Endothelial cell of umbilical vein (primary cell): ENCODE measurements at regions not wholly inside any gene's neighbourhood (a gene's known extent, or its start where the extent isn't known, plus 50 kb on each side); places are given as distances from the start of the nearest gene placed in this dataset.

Experiments used
- BruUV-seq: library from RNA; stranded (reverse); fragments of 400-500 nt; replicated peaks from 2 replicates; lab custom pipeline; 2021; lab: Mats Ljungman, UMichigan
- CTCF ChIA-PET: fragments of 300-600, 350-600 bp; sonication (Branson Sonifier 250); formaldehyde crosslinking; loops from one replicate; lab custom pipeline; 2021; ENCODE audit warnings: antibody characterized with exemption, inconsistent platforms; lab: Charles Lee
- POLR2A ChIA-PET: fragments of 300-600, 350-600 bp; sonication (Branson Sonifier 250); formaldehyde crosslinking; loops from one replicate; lab custom pipeline; 2021; ENCODE audit warnings: antibody characterized with exemption, inconsistent platforms; lab: Charles Lee
- DNase-seq: peaks from one replicate; pipeline ENCODE4 v3.0.0-alpha.2; 2011; ENCODE audit warnings: low read depth, low spot score
- FAIRE-seq: peaks from 2 replicates; lab custom pipeline; 2011; peaks lifted over from hg19 to GRCh38; lab: Jason Lieb, UNC
- H2AFZ ChIP-seq: 2 replicates; pipeline ENCODE4 v1.6.0; 2012; ENCODE audit warnings: low read depth, low read length, control low read depth, inconsistent platforms
- H3K27ac ChIP-seq: 2 replicates; pipeline ENCODE4 v1.5.1; 2011; ENCODE audit warnings: low read depth, mild to moderate bottlenecking, control low read depth, low read length, moderate library complexity; ENCODE audit not compliant: insufficient read depth
- H3K27me3 ChIP-seq, 2 experiments: 2 replicates each; pipeline versions ENCODE4 v1.6.0 to v1.6.1; 2011; ENCODE audit warnings: low read length in 2 of 2, mixed read lengths in 1 of 2; ENCODE audit not compliant: control insufficient read depth in 2 of 2, insufficient read depth in 2 of 2
- H3K36me3 ChIP-seq, 2 experiments: 2 replicates in 1 of 2; 3 replicates in 1 of 2; pipeline ENCODE4 v1.5.1; 2011; ENCODE audit warnings: low read length in 2 of 2, mild to moderate bottlenecking in 1 of 2, moderate library complexity in 1 of 2; ENCODE audit not compliant: control insufficient read depth in 2 of 2, insufficient read depth in 2 of 2; ENCODE audit errors: extremely low read depth in 1 of 2
- H3K4me1 ChIP-seq: 3 replicates; pipeline ENCODE4 v1.5.1; 2011; ENCODE audit warnings: mild to moderate bottlenecking, low read length; ENCODE audit not compliant: control insufficient read depth, insufficient read depth; ENCODE audit errors: extremely low read depth
- H3K4me2 ChIP-seq: 2 replicates; pipeline ENCODE4 v1.6.1; 2011; ENCODE audit warnings: low read length, control low read depth, mixed read lengths; ENCODE audit not compliant: insufficient read depth
- H3K4me3 ChIP-seq, 3 experiments: fragments of 200-600 bp in 1 of 3; sonication (generic), shearing (Covaris generic) in 1 of 3; replicated peaks in 1 of 3; 2 replicates each; pipeline ENCODE4 v1.5.1; 2011 to 2016; ENCODE audit warnings: control low read depth in 3 of 3, low read length in 3 of 3, mild to moderate bottlenecking in 2 of 3, inconsistent platforms in 1 of 3, low read depth in 1 of 3, moderate library complexity in 1 of 3; ENCODE audit not compliant: insufficient read depth in 1 of 3
- H3K79me2 ChIP-seq: 2 replicates; pipeline ENCODE4 v1.6.0; 2012; ENCODE audit warnings: low read length, inconsistent platforms; ENCODE audit not compliant: control insufficient read depth, insufficient read depth
- H3K9ac ChIP-seq: replicated peaks from 2 replicates; pipeline ENCODE3; 2011; ENCODE audit warnings: low read length, control low read depth; ENCODE audit not compliant: insufficient read depth; ENCODE audit errors: extremely low read depth
- H3K9me1 ChIP-seq: replicated peaks from 3 replicates; pipeline ENCODE4 v1.6.0; 2011; ENCODE audit warnings: mild to moderate bottlenecking, low read length; ENCODE audit not compliant: control insufficient read depth, insufficient read depth; ENCODE audit errors: extremely low read depth
- H3K9me3 ChIP-seq: replicated peaks from 2 replicates; pipeline ENCODE4 v1.5.1; 2012; ENCODE audit warnings: low read length, inconsistent platforms; ENCODE audit not compliant: control insufficient read depth, insufficient read depth
- H4K20me1 ChIP-seq: replicated peaks from 2 replicates; pipeline ENCODE3; 2011; ENCODE audit warnings: mild to moderate bottlenecking, low read length; ENCODE audit not compliant: control insufficient read depth, insufficient read depth; ENCODE audit errors: extremely low read depth
- CTCF ChIP-seq, 2 donors: IDR thresholded peaks; 1 replicate in 1 of 2; 2 replicates in 1 of 2; pipeline ENCODE4 v1.5.1; 2011; ENCODE audit warnings: low read length in 2 of 2, mild to moderate bottlenecking in 2 of 2, moderate library complexity in 2 of 2, control low read depth in 1 of 2, inconsistent platforms in 1 of 2, low read depth in 1 of 2; ENCODE audit not compliant: insufficient read depth in 1 of 2; ENCODE audit errors: extremely low read depth in 1 of 2
- EZH2 ChIP-seq: IDR thresholded peaks from 2 replicates; pipeline ENCODE4 v1.6.1; 2012; ENCODE audit warnings: borderline replicate concordance, low read depth, mild to moderate bottlenecking, moderate library complexity, low read length, inconsistent platforms; ENCODE audit not compliant: severe bottlenecking
- FOS ChIP-seq: IDR thresholded peaks from 2 replicates; pipeline ENCODE4 v1.6.1; 2011; ENCODE audit warnings: mild to moderate bottlenecking, low read length, moderate library complexity, borderline replicate concordance; ENCODE audit not compliant: insufficient read depth
- GATA2 ChIP-seq: IDR thresholded peaks from 2 replicates; pipeline ENCODE4 v1.7.0; 2011; ENCODE audit warnings: low read depth, mild to moderate bottlenecking, moderate library complexity, mixed read lengths, low read length; ENCODE audit not compliant: insufficient read length, insufficient read depth
- JUN ChIP-seq: IDR thresholded peaks from 2 replicates; pipeline ENCODE4 v1.6.1; 2011; ENCODE audit warnings: borderline replicate concordance, low read depth; ENCODE audit not compliant: insufficient read length, insufficient read depth
- MAX ChIP-seq: IDR thresholded peaks from 2 replicates; pipeline ENCODE4 v1.6.1; 2011; ENCODE audit not compliant: insufficient read depth, insufficient read length
- MYC ChIP-seq: IDR thresholded peaks from one replicate; pipeline ENCODE4 v1.6.1; 2011; ENCODE audit warnings: mild to moderate bottlenecking, low read depth, low read length
- POLR2A ChIP-seq: IDR thresholded peaks from 2 replicates; pipeline ENCODE4 v1.6.1; 2012; ENCODE audit warnings: low read depth, mild to moderate bottlenecking, control low read depth, low read length
- POLR2AphosphoS5 ChIP-seq: IDR thresholded peaks from 2 replicates; pipeline ENCODE4 v1.6.1; 2012; ENCODE audit warnings: low read depth, mild to moderate bottlenecking, control low read depth, low read length, moderate library complexity; ENCODE audit not compliant: insufficient read depth
- dilution Hi-C: fragments of 300-500 bp; cut with MboI; formaldehyde crosslinking; loops from one replicate; pipeline ENCODE4 v1.15.0; 2019; ENCODE audit warnings: low sequenced_read_pairs; ENCODE audit not compliant: extremely low pct_ligation_motif_present
- intact Hi-C: fragments of 100-400 bp; cut with micrococcal nuclease; formaldehyde crosslinking; loops from one replicate; pipeline ENCODE4 v1.10.0; 2022

GRCh38 chrX:79231662-79232061, 87.2 kb downstream of the GPR174 start:
- H3K27ac ChIP-seq: no peak overlapping the region
- CTCF ChIA-PET: no interaction called here
- no peaks in the 10 kb centered on the region for H3K36me3 ChIP-seq
- POLR2A ChIA-PET: no interaction called here
- no peak overlapping the region for H3K4me3 ChIP-seq
- no peak for DNase-seq
- H4K20me1 ChIP-seq: no peaks in the 10 kb centered on the region
- intact Hi-C loops (no loop called here), dilution Hi-C loops (no loop called here)
- H3K4me1 ChIP-seq: no peaks in the 10 kb centered on the region
- no peak for FAIRE-seq
- no peak overlapping the region for H3K9ac ChIP-seq
- BruUV-seq: no TSS peak
- H3K9me1 ChIP-seq: no peaks in the 10 kb centered on the region
- H3K4me2 ChIP-seq: no peak overlapping the region
- H3K79me2 ChIP-seq: no peaks in the 10 kb centered on the region
- no peaks in the 10 kb centered on the region for H3K9me3 ChIP-seq
- no peak overlapping the region for H2AFZ ChIP-seq
- no peak for TF ChIP-seq POLR2AphosphoS5
- no peak for TF ChIP-seq MYC
- TF ChIP-seq CTCF (IDR thresholded peaks at IDR 0.05; ENCODE audit: extremely low read depth in 1 of 2, insufficient read depth in 1 of 2, low read depth in 1 of 2, low read length in 2 of 2): no peak
- TF ChIP-seq JUN: no peak
- TF ChIP-seq EZH2: no peak
- no peak for TF ChIP-seq MAX
- no peak for TF ChIP-seq FOS
- TF ChIP-seq POLR2A: no peak
- TF ChIP-seq GATA2: no peak
- no peaks in the 10 kb centered on the region for H3K27me3 ChIP-seq
